GM12892 (cell line): ENCODE measurements at regions not wholly inside any gene's neighbourhood (a gene's known extent, or its start where the extent isn't known, plus 50 kb on each side); places are given as distances from the start of the nearest gene placed in this dataset.

Experiments
- DNase-seq: peaks from one replicate; pipeline ENCODE4 v3.0.0; 2011; ENCODE audit not compliant: insufficient read length
- FAIRE-seq: peaks from 2 replicates; lab custom pipeline; 2011; peaks lifted over from hg19 to GRCh38; lab: Jason Lieb, UNC
- POLR2A ChIP-seq: IDR thresholded peaks from 2 replicates; pipeline ENCODE4 v1.6.1; 2011; ENCODE audit warnings: low read depth, low read length, control low read depth
- POLR2AphosphoS5 ChIP-seq: IDR thresholded peaks from 2 replicates; pipeline ENCODE4 v1.6.1; 2011; ENCODE audit warnings: low read depth, low read length, control low read depth
- TAF1 ChIP-seq: IDR thresholded peaks from 2 replicates; pipeline ENCODE4 v1.6.1; 2011; ENCODE audit warnings: low read depth, mild to moderate bottlenecking, control low read depth, low read length, borderline replicate concordance

DNA sequence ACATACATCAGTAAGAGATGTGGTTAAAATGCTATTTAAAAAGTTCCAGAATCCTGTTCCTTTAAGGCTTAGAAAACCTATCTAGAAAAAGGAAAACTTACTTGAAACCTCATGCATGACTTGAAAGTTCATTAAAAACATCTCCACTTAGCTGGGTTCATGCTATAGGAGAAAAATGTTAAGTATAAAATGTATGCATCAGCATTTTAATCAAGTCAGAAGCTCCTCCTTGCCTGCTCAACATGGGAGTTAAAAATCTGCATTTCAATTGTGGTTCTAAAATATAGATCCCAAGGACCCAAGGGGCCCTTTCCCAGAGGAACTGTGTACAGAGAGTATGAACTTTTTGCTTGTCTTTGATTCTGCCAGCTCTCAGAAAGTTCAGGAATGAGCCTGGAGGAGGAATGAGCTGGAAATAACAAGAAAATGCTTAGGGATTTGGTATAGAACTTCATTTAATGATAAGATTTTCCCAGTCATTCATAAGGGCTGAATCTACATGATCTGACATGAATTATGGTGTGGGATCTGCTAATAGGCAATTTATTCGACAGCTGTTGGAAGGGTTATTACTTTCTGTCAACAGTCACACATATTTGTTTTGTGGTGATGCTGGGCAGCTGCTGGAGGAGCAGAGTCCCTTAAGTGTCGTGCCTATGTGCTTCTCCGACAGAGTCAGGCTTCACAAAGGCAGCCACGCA, 85.6 kb upstream of the MTPN start:
- DNase-seq = no peak
- TF ChIP-seq TAF1 (no peak), POLR2AphosphoS5 (no peak), POLR2A (no peak)
- no peak for FAIRE-seq

DNA sequence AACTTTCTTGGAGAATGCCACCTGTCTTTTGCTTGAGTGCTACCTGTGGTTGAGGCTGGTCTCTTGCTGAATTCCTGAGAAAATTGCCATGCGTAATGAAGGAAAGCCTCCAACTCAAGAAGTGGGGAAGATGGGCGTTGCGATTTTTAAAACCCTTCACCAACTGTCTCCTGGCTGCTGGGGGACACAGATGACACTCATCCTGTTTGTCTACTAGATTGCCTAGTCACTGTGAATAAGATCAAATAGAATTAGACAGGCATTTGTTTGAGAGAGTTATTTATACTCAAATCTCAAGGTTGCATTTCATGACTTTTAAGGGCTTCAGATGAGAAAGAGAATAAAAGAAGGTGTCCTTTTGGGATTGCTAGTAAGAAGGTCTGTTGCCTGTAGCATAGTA, 84.3 kb upstream of the MTPN start:
- no peak for FAIRE-seq

DNA sequence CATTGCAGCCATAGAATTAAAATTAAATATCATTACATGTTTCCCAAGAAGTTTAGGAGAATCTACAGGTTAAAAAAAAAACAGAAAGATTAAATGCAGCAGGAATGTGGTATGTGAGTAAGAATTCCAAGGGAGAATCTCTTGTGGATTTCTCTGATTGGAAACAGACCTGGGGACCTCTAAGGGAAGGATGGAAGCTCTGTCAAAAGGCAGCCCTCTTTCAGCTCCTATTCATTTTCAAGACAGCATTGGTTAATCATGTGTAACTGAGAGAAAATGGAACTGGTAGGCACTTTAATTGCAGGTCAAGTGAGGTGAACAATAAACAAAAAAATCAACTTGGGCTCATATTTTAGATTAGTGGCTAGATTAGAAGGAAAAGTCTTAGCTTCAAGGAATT, 81.4 kb upstream of the MTPN start:
- no peak for TF ChIP-seq POLR2A
- no peak for TF ChIP-seq TAF1
- TF ChIP-seq POLR2AphosphoS5 = no peak
- FAIRE-seq (no peak), DNase-seq (no peak)

More for the DNA sequence above, 84.3 kb upstream of the MTPN start:
- TF ChIP-seq POLR2AphosphoS5 = no peak
- TF ChIP-seq POLR2A = no peak
- no peak for TF ChIP-seq TAF1
- no peak for DNase-seq

GRCh38 chr7:136057509-136057908, 80.3 kb upstream of the MTPN start:
- FAIRE-seq (no peak), DNase-seq (no peak)
- TF ChIP-seq TAF1 (no peak), POLR2A (no peak), POLR2AphosphoS5 (no peak)

- no peak for TF ChIP-seq POLR2A
- no peak for TF ChIP-seq TAF1
- no peak for TF ChIP-seq POLR2AphosphoS5
- no peak for DNase-seq
- FAIRE-seq = no peak
These were observed 79.6 kb upstream of the MTPN start for GRCh38 chr7:136056651-136057231.

DNA sequence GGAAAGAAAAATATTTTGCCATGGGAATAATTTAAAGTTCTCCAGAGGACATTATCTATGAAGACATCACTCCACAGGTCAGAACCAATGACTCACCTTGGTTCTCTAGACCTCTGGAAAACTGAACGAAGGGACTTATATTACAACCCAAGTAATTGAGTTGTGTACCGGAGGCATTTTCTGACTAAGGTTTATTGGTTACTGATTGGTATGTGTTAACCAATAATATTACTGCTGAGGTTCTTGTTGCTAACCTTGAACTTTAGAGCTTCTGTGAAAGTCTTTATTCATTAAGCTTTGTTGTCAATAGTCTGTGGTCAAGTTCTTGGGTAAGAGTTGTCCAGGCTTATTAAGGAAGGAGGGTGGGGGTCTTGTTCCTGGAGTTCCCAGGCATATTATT, 78.1 kb upstream of the MTPN start:
- no peak for DNase-seq
- no peak for FAIRE-seq
- TF ChIP-seq POLR2A (no peak), TAF1 (no peak), POLR2AphosphoS5 (no peak)

GRCh38 chr7:136053689-136054485, 76.7 kb upstream of the MTPN start:
- TF ChIP-seq POLR2AphosphoS5 = no peak
- no peak for TF ChIP-seq TAF1
- TF ChIP-seq POLR2A = no peak
- FAIRE-seq (no peak), DNase-seq (no peak)

- FAIRE-seq = no peak
- TF ChIP-seq POLR2A (no peak), POLR2AphosphoS5 (no peak), TAF1 (no peak)
These were observed 74.2 kb upstream of the MTPN start for GRCh38 chr7:136051203-136051928.

GRCh38 chr7:136050462-136050847, 73.3 kb upstream of the MTPN start:
- FAIRE-seq = no peak

More at GRCh38 chr7:136051203-136051928, 74.2 kb upstream of the MTPN start:
- DNase-seq = no peak

GRCh38 chr7:136049818-136050461, 72.8 kb upstream of the MTPN start:
- TF ChIP-seq POLR2A = no peak
- no peak for TF ChIP-seq TAF1
- no peak for TF ChIP-seq POLR2AphosphoS5
- DNase-seq (no peak), FAIRE-seq (no peak)

More at GRCh38 chr7:136050462-136050847, 73.3 kb upstream of the MTPN start:
- no peak for DNase-seq
- no peak for TF ChIP-seq POLR2A
- TF ChIP-seq POLR2AphosphoS5 = no peak
